ENCODE measurements at regions not wholly inside any gene's neighbourhood (a gene's known extent, or its start where the extent isn't known, plus 50 kb on each side); places are given as distances from the start of the nearest gene placed in this dataset.

DNA sequence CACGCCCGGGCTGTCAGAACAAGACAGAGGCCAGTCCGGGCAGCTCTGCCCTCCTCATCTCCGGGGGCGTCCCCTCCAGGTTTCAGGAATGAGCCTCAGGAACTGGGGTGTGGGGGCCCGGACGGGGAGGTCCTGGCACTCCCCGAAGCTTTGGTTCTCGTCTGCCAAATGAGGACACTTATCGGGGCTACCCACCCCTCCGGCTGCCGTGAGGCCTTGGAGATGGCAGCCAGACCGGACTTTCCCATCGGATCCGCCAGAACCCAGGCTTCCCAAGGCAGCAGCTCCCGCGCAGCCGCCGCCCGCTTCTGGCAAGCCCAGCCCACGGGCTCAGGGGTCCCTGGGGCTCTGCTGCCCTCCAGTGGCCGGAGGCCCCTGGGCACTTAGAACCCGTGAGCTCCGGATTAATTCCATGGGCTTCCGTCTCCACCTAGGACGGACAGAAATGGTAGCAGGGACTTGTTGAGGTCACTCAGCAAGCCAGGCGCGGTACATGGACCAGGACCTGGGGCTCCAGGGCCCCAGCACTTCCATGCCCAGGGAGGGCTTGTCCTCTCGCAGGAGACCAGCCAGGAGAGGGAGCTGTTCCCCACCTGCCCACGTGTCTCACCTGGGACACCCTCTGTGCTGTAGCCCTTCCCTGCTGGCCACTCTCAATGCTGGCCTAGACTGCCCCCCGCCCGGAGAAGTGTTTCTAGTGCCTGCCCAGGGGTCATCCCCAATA lies 89.4 kb downstream of the LINGO1 start:
- no peak for TF ChIP-seq POLR2AphosphoS5 (IDR thresholded peaks at IDR 0.05; ENCODE audit: borderline replicate concordance, low read depth, low read length)
- no peak for TF ChIP-seq EZH2 (IDR thresholded peaks at IDR 0.05)
- no peak for TF ChIP-seq FOXP2 (optimal IDR thresholded peaks at IDR 0.05; ENCODE audit: control extremely low read depth, extremely low read length, insufficient read depth)
